HG02884 (cell line): ENCODE measurements at regions not wholly inside any gene's neighbourhood (a gene's known extent, or its start where the extent isn't known, plus 50 kb on each side); places are given as distances from the start of the nearest gene placed in this dataset.

ENCODE experiments used
- ATAC-seq: cut with Tn5 transposase; IDR thresholded peaks from one replicate; pipeline ENCODE4 v1.9.1; 2021; ENCODE audit warnings: mild to moderate bottlenecking, moderate library complexity; ENCODE audit not compliant: unreplicated experiment

DNA sequence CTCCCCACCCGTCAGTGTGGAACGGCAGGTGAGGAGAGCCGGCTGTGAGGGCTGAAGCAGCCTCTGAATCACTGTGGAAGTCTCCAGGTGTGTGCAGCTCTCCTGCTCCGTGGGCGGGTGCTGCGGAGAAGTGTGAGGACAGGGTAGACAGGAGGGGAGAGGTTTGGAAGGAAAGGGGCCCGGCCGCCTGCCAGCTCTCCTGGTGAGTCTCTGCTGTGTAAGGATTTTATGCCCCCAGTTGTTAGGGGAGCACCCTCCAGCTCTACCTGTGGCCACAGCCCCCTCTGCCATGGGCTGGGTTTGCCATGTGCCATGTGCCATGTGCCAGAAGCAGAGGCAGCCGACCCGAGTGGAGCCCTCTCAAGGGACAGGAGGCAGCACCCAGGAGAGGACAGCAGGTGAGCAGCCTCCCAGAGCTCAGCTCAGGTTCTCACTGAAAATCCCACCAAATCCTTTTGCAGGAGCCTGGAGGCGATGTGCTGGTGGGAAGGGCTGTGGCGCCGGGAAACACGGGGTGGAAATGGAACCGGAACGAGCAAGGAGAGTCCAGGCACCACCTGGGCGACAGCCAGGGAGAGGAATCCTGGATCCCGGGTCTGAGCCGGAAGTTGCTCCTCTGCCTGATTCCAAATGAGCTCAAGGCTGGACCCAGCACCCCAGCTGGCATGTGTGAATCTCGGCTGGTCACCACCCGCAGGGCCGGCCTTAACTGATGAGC, 804.4 kb downstream of the BRD1 start:
- ATAC-seq = no peak

DNA sequence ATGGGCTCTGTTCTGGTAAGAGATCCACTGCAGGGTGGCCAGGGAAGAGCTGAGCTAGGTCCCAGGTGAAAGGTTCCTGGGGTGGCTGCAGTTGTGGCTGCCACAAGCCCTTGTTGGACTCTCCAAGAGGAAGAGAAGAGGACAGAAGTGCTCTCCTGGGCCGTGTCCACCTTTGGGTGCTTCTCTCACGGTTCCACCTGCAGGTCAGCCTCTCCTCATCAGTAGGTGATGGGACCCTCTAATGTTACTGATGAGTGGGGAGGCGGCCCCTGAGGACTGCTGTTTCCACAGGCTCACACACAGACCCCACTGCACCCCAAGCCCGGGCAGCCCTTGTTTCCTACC, 804.9 kb downstream of the BRD1 start:
- no peak for ATAC-seq

DNA sequence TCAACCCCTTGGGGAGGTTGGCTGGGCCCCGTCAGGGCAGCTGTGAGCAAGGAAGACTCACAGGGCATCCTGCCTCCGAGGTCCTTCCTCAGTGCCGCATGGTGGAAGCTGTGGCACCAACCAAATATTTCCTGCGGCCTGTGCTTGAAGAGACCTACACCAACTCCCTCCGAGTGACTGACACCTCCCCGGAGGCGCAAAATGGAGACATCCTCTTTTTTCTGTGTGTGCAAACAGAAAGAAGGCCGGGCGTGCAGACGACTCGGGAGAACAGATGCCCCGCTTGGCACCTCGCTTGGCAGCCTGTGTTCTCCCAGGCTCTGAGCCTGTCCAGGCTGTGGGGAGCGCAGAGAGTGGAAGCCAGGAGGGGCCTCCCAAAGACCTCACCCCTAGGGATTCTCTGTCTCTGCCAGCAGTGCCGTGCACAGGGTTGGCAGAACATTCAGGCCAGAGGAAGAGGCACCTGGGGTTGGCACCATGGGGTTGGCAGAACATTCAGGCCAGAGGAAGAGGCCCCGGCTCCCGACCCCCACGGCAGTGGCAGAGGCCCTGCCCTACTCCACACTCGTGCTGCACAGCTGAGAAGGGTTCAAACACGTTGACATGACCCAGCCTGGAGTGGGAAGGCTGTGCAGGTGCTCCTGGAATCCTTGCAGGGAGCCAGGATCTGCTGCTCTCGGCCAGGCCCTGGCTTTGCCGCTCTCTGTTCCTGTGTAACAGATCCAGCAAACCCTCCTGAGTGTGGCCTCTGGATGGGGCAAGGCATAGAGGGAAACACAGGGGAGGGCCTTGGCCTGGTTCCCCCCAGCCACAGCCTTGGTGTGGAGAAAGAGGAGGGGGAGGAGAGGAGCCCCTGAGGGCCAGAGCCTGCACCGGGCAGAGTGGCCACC, 805.5 kb downstream of the BRD1 start:
- no peak for ATAC-seq

DNA sequence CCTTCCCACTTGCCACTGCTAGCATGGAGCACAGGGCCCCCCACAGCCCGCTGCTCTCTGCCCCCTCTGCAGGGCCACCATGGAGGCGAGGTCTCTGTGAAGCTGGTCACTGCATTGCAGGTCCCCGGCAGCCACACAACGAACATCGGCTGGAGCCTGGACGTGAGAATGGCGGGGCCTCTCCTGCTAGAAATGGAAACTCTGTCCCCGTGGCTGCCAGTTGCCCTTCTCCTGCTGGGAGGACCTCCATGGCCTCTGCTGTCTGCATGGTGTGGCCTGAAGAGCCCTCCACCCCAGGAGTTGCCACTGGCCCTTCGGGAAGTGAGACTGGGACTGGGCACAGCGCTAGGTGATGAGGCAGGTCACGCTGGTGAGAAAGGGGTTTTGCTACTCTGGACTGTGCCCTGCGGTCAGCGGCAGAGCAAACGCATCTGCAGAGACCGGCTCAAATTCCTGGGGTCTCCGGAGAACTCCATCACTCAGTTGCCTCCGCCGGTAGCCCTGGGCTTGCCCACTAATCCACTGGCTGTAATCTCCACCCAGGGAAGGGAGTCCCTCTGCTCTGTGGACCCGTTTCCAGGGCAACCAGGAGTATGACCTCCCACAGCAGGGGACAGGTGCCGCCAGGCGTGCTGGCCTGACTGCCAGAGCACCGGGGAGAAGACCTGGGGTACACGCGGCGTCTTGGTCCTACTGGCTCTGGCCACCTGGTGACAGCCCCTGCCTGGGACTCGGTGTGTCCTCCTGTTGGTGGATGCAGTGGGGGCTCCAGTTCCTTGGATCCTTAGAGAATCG, 806.3 kb downstream of the BRD1 start:
- no peak for ATAC-seq

DNA sequence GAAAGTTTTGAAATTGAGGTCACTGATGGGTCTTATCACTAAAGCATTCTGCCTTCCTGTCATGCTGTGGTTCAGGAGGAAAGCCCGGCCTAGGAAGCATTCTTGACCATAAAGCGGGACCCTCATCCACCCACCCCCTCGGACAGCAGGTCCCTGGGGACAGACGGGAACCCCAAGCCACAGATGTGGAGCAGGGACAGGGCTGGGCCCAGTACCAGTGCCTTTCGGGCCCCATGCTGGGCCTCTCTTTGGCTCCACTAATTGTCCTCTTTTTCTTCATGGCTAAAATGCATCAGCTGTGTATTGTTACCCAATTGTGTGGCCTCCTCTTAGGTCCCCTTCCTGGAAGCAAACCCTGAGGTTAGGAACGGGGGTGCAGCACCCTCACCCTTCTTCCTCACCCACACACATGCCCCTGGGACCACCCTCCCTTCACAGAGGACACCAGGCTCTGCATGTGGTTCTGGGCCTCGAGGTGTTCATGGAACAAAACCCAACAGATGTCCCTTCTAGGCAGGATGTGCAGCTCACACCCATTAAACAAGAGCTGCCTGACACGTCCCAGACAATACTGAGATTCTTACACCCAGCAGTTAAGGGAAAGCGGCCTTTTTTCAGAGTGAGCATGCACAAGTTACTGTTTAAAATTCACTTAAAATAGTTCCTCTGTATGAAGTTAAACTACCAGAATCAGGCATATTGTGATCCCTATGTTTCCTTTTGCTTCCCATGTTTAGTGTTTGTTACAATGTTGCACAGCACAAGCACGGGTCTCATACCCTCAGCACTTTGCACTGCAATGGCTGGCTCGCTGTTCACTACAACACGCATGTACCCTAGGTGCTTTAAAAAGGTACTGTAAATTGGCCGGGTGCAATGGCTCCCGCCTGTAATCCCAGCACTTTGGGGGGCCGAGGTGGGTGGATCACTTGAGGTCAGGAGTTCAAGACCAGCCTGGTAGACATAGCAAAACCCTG, 807.6 kb downstream of the BRD1 start:
- ATAC-seq = no peak

DNA sequence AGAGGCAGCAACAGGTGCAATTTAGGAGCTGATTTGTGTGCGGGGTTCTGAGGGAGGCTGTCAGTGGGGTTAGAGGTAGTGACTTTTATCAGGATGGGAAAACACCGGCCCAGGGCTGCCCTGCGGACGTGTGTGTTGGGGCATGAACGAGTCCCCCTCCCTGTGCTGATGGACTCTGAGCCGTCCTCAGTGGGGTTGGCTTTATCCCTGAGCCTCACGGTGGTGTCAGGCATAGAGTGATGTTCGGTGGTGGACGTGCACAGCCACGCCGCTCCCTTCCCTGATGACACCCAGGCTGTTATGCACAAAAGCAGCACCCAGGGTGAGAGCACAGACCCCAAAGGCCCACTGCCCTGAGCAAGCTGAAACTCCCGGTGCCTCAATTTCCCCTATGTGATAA, 809.1 kb downstream of the BRD1 start:
- ATAC-seq = no peak

DNA sequence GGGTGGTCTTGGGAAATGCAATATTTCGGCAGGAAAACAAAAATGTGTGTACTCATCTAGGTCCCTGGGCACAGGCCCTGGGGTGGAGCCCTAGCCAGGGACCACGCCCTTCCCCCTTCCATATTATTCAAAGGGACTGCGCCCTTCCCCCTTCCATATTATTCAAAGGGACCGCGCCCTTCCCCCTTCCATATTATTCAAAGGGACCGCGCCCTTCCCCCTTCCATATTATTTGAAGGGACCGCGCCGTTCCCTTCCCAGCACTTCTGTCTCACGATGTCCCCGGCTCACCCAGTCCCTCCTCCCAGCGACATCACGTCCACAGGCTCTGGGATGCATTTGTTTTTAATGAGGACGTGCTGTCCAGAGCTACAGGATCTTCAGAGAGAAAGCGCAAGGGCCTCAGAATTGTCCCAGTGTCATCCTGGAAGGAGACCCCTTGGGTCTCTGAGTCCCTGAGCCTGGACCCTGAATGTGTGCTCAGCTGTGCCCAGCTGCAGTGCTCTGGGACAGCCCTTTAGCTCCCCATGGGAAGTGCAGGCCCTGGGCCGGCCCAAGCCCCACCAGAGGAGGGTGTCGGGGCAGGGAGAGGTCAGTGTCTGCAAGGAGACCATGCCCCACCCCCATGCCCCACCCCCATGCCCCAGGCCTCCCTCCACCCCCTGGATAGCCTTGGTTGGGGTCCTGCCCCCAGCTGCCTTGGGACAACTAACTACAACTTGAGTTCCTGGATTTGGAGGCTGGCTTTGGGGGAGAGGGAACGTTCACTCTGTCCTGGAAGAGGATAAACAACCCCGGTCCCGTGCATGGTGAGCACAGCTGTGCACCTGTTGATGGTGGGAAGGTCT, 810.0 kb downstream of the BRD1 start:
- ATAC-seq = no peak

DNA sequence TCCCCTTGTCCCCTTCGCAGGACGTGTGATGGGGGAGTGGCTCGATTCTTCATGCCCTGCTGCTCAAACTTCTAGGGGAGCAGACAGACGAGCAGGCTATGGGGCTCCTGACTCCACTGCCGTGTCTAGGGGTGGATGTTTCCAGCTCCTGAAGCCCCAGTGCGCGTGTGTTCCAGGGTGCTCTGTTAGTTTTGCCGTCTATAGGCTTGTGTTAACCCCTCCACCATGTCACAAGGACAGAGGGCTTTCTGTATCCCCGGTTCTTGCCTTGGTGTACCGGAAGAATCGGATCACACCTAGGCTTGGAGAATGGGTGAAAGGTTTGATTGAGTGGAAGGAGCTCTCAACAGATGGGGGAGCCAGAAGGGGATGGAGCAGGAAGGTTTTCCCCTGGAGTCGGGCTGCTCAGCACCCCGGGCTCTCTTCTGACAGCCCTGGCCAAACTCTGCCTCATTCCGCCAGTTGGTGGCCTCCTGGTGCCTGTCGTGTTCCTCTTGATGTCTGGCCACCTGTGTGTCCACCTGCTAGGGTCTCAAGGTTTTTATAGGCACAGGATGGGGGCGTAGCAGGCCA, 810.7 kb downstream of the BRD1 start:
- no peak for ATAC-seq

DNA sequence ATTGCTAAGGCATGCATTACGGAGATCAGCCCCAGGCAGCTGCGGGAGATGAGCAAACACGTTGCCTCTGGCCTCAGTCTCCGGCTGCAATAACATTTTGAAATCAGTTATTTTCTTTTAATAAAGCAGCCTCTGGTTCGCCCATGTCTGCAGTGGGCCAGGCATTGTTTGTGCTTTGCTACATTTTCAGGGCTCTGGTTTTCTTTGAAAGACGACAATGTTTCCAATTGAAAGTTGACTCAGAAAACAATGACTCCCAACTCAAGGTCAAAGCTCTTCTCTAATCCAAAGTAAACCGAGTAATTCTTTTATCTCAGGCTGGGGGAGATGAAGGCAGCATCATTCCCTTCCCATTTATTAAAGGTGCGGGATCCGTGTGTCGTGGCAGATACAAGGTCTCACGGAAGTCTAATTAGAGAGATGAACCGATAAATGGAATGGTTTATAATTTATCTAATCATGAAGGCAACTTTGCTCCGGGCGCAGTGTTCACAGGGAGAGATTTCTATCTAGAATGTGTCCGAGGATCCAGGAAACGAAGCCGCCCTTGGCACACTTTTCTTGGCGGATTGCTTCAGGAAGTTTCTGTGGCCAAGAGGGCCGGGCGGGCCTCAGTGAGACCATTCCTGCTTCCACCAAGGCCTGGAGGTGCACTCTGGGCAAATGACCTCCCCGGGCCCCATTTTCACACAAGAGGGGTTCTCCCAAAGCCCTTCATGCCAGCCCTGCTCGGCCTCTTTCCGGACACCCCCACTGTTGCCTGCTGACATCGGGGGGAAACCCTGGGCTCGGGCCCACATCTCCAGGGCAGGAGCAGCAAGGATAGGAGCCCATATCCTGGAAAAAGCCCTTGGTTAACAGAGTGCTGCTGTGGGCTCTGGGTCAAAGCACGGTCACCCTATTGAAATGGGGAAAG, 811.4 kb downstream of the BRD1 start:
- no peak for ATAC-seq

DNA sequence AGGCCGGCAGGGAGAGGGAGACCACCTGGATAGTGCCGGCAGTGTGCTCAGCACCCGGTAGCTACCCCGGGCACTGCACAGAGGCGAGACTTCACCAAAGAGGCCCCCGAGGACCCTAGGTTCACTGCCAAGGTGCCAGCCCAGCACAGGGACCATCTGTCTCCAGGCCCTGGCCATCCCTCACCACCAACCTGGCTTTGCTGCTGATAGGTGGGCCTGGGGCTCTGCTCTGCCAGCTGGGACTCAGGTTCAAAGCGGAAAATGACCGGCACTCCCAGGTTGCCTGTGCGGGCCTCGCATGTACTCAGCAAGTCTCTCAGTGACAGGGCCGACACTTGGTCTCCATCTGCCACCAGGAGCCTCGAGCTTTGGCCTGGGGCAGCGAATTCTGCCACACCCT, 812.2 kb downstream of the BRD1 start:
- ATAC-seq = no peak

DNA sequence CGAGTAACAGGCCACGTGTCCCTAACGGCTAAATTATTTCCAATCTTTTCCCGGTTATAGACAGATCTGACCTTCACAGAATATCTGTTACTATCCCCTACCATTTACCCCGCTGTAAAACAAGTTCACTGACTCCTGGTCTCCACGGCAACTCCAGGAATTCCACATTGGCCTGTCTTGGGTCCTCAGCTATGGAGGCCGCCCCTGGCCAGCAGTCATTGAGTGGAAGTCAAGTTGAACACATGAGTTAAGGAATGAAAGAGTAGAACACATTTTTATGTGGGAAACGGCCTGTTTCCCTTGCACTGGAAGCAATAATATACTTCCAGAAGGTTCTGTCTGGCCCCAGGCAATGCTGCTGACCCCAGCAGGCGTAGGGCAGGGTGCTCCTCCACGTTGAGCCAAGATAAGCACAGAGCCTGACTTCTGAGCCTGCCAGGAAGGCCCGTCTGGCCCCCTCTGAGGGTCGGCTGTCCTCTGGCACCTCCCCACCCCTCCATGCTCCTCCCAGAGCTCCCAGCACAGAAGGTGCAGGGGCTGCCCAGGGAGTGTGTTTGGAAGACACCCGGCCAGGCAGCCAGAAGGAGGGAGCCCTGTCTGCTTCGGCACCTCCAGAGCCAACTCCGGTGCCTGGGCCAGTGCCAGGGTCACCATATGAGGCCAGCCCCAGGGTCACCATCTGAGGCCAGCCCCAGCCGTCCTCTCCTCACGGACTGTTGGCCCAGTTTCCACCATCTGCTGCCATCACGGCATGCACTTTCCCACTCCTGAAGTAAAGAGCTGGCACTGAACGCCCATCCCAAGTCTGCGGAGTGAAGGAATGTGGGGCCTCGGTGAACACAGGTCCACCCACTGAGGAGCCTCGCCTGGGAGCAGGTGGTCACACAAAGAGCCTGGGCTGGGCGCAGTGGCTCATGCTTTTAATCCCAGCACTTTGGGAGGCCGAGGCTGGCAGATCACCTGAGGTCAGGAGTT, 813.2 kb downstream of the BRD1 start:
- no peak for ATAC-seq

DNA sequence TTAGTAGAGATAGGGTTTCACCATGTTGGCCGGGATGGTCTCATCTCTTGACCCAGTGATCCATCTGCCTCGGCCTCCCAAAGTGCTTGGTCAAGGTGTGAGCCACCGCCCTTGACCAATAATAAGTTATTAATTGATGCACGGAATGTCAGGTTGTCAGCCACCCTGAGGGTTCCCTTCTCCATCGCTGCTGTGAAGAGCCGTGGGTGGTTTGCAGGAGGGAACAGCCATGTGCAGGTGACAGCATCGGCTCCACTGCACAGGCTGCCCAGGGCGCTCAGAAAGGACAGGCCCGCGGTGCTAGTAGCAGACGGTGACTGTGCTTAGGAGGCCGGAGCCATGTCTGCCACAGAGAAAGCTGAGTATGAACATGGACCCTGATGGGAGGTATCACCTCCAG, 814.0 kb downstream of the BRD1 start:
- ATAC-seq = no peak

DNA sequence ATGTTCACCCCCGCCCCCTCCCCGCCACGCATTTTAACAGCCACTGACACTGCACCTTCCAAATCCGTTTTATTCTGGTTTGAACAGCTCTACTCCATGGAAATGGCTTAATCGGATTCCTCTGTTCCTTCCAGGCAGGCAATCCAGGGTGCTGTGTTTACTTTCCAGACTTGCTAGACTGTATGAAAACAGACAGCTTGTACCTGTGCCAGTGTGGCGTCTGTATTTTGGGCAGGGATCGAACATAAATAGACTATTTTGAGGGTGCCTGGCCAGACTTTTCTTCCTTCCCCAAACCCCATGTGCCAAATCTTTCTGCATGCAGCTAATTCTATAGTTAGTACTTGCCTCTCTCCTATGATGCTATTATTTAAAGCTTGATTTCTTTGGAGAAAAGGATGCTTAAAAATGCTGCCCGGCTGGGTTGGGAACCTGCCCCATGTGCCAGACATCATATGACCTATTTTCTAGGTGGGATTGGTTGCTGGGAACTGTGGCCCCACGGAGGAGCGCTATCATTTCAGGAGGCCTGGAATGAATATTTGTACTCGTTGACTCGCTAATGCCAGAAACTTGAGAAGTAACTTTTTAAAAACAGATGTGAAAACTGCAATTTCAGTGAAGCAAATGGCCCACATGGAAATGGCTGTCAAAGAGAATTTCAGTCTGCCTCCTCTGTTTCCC, 814.8 kb downstream of the BRD1 start:
- ATAC-seq = no peak

DNA sequence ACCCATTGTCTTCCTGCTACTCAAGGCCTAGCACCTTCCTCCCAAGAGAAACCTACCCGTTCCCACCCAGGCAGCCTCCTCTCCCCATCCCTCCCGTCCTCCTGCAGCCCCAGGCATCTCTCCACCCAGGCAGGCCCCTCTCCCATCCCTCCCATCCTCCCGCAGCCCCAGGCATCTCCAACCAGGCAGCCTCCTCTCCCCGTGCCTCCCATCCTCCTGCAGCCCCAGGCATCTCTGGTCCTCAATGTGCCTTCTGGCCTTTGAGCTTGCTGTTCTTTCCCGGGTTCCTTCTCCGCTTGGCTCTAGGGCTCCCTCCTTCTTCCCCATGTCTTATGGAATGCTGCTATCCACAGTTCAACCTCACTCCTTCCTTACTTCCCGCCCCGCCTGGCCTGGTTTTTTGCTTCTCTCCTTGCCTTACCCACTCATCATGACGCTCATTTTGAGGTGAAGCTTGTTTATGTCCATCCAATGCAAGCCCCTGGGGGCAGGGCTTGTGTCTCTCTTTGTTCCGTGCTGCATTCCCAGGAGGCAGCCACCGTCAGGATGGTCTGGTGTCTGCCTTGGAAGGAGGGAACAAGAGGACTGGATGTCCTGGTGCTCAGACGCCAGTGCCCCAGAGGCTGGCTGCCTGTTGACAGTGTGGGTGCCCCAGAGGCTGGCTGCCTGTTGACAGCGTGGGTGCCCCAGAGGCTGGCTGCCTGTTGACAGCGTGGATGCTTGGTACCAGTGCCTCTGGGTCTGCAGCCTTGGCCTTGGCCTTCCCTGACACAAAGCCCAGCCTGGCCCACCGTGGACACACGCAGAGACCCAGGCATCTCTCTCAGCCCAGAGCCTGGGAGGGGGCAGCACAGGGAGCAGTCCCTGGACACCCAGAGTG, 815.7 kb downstream of the BRD1 start:
- no peak for ATAC-seq

DNA sequence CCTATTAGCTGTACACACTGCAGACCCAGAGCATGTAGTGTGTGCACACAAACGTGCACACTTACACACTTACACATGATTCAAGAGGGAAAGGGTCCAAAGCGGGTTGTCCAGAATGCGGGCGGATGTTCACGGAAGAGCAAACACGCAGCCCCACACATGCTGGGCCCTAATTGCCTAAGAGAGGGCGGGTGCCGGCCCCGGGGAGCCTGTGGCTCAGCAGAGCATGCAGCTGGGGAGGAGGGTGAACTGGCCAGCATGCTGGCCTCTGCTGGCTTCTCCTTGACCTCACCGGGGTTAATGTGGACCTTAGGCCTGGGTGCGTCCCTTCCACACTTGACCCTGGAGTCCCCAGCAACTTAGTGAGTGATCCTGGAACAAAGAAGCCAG, 816.3 kb downstream of the BRD1 start:
- no peak for ATAC-seq

DNA sequence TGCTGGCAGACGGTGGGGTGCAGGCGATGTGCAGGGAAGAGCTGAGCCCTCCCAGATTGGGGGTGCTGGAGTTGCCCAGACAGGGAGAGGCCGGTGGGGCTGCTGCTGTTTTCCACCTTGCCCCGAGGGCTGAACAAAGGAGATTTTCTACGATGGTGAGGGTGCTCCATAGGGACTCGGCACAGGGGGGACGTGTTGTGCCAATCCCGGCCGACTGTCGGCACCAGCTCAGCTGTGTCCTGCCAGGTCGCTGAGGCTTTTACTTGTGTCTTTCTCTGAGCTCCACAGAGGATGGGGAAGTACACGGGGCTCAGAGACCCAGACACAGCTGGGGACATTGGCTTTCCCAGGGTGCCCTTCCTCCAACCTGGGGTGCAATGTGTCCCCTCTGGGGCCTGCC, 816.8 kb downstream of the BRD1 start:
- ATAC-seq = no peak
